HG03045 (cell line): ENCODE measurements at regions not wholly inside any gene's neighbourhood (a gene's known extent, or its start where the extent isn't known, plus 50 kb on each side); places are given as distances from the start of the nearest gene placed in this dataset.

Source experiments
- ATAC-seq: cut with Tn5 transposase; IDR thresholded peaks from one replicate; pipeline ENCODE4 v1.9.1; 2021; ENCODE audit warnings: mild to moderate bottlenecking, moderate library complexity; ENCODE audit not compliant: unreplicated experiment

DNA sequence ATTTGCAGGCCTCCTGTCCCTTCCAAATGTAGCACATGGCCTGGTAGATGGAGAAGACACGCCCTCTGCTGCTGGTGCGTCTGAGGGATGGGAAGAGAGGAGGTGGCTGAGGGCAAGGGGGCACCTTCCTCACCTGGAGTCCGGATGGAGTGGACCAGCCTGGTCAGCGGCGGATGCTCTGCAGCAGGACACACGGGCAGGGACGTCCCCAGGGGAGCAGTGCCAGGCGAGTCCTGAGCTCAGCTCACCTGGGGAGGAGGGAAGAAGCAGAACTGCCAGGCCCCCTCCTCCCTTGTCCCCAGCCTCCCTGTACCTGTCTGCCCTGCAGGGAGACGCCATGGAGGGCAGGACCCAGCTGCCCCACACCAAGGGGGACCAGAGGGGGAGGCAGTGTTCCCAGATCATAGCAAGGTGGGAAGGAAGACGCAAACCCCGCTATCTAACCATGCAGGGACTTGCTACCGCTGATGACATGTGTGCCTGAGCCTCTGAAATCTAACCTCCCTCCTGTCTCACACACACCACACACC lies 1495.9 kb downstream of the BRD1 start:
- ATAC-seq = no peak

GRCh38 chr22:48331266-48331665 lies 1496.4 kb downstream of the BRD1 start:
- no peak for ATAC-seq

DNA sequence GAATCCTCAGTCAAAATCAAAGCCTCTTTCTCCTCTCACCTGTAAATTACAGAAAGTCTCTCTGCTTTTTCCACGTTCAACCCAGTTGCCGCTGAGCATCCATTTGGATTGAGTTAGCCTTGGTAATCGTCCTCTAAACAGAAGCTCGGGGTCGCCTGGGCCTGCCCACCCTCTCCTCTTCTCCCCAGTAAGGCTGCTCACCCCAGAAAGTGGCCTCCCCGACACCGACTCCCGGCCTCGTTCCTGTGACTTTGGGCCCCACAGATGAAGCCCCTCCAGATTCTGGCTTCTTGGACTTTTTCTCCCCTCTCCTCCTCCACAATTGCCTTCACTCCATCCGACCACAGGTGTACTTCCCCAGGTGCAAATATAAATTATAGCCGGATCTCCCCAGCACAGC lies 1500.0 kb downstream of the BRD1 start:
- ATAC-seq = no peak

DNA sequence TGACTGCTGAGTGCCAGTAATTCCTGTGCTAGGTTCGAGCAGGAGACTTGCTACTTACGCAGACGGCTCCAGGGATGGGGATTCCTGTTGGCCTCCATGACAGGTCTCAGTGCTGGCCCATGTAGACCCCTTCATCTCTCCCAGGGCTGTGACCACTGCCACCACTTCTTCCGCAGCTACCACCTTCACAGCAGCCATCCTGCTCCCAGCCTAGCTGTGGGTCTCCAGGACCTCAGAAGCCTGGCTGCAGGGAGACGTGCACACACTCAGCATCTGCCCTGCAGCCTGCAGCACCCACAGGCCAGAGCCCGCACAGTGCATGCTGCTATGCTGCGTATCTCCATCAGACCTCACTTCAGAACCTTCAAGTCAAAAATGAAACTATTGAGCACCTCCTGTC lies 1503.9 kb downstream of the BRD1 start:
- ATAC-seq = no peak

DNA sequence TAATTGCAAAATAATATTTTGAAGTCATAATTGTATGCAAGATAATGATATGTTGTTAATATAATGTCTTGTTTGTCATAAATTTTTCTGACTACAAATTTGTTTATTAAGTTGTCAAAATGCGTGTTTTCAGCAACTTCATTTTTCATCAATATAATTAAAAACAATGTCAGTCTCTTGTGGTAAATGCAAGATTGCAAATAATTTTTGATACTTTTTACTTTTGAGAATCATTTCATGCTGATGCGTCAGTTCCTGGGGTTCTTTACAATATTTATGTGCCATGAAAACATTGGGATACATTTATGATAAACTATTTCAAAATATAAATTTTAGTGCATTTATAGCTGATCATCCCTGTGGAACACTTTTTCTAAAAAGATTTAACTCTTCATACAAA lies 1504.8 kb downstream of the BRD1 start:
- no peak for ATAC-seq

- no peak for ATAC-seq
Measured at GRCh38 chr22:48321986-48322545, 1505.6 kb downstream of the BRD1 start.

- no peak for ATAC-seq
Measured at GRCh38 chr22:48320683-48321451, 1506.8 kb downstream of the BRD1 start.

DNA sequence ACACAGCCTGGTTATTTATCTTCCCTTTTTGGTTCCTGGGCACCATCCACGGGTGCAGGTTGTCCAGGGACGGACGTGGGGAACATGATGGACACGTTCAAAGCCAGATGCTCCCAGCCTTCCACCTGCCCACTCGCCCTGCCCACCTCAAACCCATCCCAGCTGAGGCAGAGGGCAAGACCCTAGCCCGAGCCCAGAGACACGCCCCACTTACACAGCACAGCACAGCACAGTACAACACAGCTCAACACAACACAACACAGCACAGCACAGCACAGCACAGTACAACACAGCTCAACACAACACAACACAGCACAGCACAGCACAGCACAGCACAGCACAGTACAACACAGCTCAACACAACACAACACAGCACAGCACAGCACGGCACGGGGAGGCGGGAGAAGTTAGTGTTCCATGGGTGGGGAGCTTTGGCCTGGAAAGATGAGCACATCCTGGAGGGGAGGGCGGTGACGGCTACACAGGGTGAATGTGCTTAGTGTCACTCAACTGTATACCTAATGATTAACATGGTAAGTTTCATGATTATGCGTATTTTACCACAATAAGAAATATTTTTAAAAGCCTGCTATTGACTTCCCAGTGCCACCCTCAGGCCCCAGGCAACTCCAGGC lies 1507.5 kb downstream of the BRD1 start:
- ATAC-seq = no peak

- ATAC-seq = no peak
Measured at GRCh38 chr22:48319321-48320047, 1508.2 kb downstream of the BRD1 start.

DNA sequence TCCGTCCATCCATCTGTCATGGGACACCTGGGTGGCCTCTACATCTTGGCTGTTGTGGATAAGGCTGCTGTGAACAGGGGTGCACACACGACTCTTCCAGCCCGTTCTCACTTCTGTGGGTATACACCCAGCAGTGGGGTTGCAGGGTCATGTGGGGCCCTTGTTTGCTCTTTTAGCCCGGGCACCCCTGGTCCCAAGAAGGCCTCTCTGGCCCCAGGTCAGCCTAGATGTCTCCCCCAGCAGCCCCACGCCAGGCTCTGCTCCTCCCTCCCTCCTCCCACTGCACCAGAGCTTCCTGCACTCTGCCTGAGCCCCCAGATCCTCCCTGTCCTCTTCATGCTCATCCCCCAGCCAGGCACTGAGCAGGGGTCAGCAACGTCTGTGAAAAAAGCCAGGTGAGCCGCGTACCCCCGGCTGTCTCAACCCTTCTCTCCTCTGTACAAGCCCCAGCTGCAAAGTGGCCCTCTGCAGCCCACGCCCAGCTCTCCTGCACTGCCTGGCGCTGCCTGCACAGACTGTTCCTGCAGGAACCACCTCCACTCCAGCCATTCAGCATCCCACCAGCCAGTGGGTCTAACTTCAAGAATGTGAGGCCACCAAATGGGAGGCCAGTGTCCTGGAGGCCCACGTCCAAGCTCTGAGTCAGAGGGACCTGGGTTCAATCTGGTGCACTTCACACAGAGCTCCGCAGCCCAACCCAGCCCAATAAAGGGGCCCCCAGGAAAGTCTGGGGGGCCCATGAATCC lies 1508.9 kb downstream of the BRD1 start:
- ATAC-seq = no peak

GRCh38 chr22:48318173-48318572 lies 1509.5 kb downstream of the BRD1 start:
- no peak for ATAC-seq

GRCh38 chr22:48316257-48317250 lies 1511.1 kb downstream of the BRD1 start:
- no peak for ATAC-seq

- no peak for ATAC-seq
Measured at GRCh38 chr22:48315439-48316256, 1512.0 kb downstream of the BRD1 start.

GRCh38 chr22:48314073-48314472 lies 1513.6 kb downstream of the BRD1 start:
- ATAC-seq = no peak

- no peak for ATAC-seq
Measured at GRCh38 chr22:48313175-48313830, 1514.4 kb downstream of the BRD1 start.

DNA sequence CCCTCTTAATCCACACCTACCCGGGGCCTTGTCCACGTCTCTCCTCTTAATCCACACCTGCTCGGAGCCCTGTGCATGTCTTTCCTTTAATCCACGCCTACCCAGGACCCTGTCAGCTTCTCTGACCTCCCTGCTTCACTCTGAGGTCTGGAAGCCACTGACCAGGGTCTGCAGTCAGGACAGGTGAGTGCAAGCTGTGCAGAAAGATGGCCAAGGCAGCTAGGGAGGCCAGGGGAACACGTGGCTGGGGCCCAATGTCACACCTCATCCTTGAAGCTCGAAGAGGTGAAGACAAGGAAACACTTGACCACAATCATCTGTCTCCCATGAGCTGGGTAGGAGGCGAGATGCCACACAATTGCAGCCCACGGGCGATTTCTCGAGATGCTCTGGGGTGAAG lies 1516.9 kb downstream of the BRD1 start:
- no peak for ATAC-seq

DNA sequence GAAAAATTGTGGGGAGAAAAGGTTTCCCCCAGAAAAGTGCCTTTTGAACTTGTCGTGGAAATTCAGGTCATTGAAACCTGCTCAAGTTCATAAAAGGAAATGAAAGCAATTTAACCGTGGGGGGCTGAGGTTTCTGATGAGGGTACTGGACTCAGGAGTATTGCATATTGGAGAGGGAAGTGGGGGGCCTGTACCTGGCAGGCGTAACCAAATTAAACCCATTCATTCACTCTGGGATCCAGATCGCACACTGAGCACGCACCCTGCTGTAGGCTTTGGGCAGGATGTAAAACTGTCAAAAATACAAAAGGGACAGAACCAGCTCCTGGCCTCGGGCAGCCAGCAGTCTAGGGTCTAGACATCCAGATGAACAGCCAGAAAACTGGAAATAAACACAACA lies 1517.4 kb downstream of the BRD1 start:
- ATAC-seq = no peak

DNA sequence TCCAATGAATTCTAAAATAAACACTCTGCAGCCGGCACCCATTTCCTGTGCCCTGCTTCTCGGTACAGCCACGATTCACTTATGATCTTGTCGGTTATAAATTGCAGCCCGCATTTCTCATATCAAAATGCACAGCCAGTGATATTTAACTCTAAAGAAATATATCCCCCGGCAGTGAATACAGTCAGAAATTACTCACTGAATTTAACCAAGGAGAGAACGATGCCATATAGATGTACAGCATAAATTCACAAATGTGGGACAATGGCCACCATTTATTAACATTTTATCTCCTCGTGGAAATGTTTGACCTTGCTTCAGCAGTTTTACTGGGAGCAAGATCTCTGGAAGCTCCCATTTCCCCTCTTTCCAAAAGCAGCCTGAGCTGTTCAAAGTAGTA lies 1517.8 kb downstream of the BRD1 start:
- no peak for ATAC-seq
